ENCODE measurements at regions not wholly inside any gene's neighbourhood (a gene's known extent, or its start where the extent isn't known, plus 50 kb on each side); places are given as distances from the start of the nearest gene placed in this dataset.

- TF ChIP-seq, protein P1, sequence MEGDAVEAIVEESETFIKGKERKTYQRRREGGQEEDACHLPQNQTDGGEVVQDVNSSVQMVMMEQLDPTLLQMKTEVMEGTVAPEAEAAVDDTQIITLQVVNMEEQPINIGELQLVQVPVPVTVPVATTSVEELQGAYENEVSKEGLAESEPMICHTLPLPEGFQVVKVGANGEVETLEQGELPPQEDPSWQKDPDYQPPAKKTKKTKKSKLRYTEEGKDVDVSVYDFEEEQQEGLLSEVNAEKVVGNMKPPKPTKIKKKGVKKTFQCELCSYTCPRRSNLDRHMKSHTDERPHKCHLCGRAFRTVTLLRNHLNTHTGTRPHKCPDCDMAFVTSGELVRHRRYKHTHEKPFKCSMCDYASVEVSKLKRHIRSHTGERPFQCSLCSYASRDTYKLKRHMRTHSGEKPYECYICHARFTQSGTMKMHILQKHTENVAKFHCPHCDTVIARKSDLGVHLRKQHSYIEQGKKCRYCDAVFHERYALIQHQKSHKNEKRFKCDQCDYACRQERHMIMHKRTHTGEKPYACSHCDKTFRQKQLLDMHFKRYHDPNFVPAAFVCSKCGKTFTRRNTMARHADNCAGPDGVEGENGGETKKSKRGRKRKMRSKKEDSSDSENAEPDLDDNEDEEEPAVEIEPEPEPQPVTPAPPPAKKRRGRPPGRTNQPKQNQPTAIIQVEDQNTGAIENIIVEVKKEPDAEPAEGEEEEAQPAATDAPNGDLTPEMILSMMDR (IDR thresholded peaks at IDR 0.05) = no peak
- TF ChIP-seq POLR2A (IDR thresholded peaks at IDR 0.05) = no peak
Observed at GRCh38 chr6:3911614-3912336, 62.6 kb downstream of the FAM50B start.

Data from adrenal gland (tissue), 5 donors.